Tibial nerve (tissue), 4 donors: ENCODE measurements at regions not wholly inside any gene's neighbourhood (a gene's known extent, or its start where the extent isn't known, plus 50 kb on each side); places are given as distances from the start of the nearest gene placed in this dataset.

ENCODE experiments used
- DNase-seq, 2 donors: peaks; one replicate each; pipeline ENCODE4 v3.0.0-alpha.2; 2019; ENCODE audit warnings: low spot score in 2 of 2
- H3K27ac ChIP-seq, 4 donors: fragments of 200-600 bp; sonication (generic) in 3 of 4; one replicate each; pipeline ENCODE4 v1.5.1; 2017 to 2019; ENCODE audit warnings: mild to moderate bottlenecking in 1 of 4
- H3K27me3 ChIP-seq, 2 donors: fragments of 200-600 bp; sonication (generic) in 1 of 2; one replicate each; pipeline versions ENCODE4 v1.5.1 to v1.6.0; 2017 to 2019
- H3K36me3 ChIP-seq, 3 donors: fragments of 200-600 bp; sonication (generic); one replicate each; pipeline ENCODE4 v1.5.1; 2018 to 2019
- H3K4me1 ChIP-seq, 4 donors: fragments of 200-600 bp; sonication (generic) in 3 of 4; one replicate each; pipeline ENCODE4 v1.5.1; 2017 to 2019
- H3K4me3 ChIP-seq, 4 donors: fragments of 200-600 bp; sonication (generic) in 3 of 4; one replicate each; pipeline ENCODE4 v1.5.1; 2017 to 2019; ENCODE audit warnings: mild to moderate bottlenecking in 1 of 4, moderate library complexity in 1 of 4
- H3K9me3 ChIP-seq, 4 donors: fragments of 200-600 bp; sonication (generic) in 3 of 4; one replicate each; pipeline ENCODE4 v1.5.1; 2017 to 2019
- CTCF ChIP-seq, 5 experiments: fragments of 200-600 bp in 3 of 5; fragments of 450-650 bp in 2 of 5; sonication (generic) in 3 of 5; IDR thresholded peaks; one replicate each; pipeline ENCODE4 v1.5.1; 2016 to 2019; ENCODE audit warnings: antibody characterized with exemption in 5 of 5, mild to moderate bottlenecking in 3 of 5, moderate library complexity in 2 of 5
- EP300 ChIP-seq, 2 donors: sonication (generic); formaldehyde crosslinking; IDR thresholded peaks; one replicate each; pipeline ENCODE4 v1.6.1; 2017; ENCODE audit warnings: antibody characterized with exemption in 2 of 2, mild to moderate bottlenecking in 1 of 2
- POLR2A ChIP-seq, 2 donors: fragments of 450-650 bp; IDR thresholded peaks; one replicate each; pipeline ENCODE4 v1.6.1; 2017; ENCODE audit warnings: antibody characterized with exemption in 2 of 2, mild to moderate bottlenecking in 2 of 2, moderate library complexity in 2 of 2
- WGBS, 2 donors: methylation state at CpG; one replicate each; pipeline ENCODE4 v1.1.5; 2018; 5-methylcytosine and 5-hydroxymethylcytosine counted together

GRCh38 chr13:39249982-39250381 lies 211.7 kb downstream of the NHLRC3 start:
- no peak for DNase-seq
- no peak overlapping the region for H3K27ac ChIP-seq
- 78 to 82% methylated on average over 9 of the region's 9 CpGs for WGBS, 2 donors

GRCh38 chr13:39250440-39250839 lies 212.2 kb downstream of the NHLRC3 start:
- 47 to 65% methylated on average over 3 of the region's 3 CpGs for WGBS, 2 donors

More at GRCh38 chr13:39249982-39250381, 211.7 kb downstream of the NHLRC3 start:
- TF ChIP-seq POLR2A (IDR thresholded peaks at IDR 0.05): no peak
- TF ChIP-seq EP300 (IDR thresholded peaks at IDR 0.05): no peak
- no peak for TF ChIP-seq CTCF (IDR thresholded peaks at IDR 0.05)
- H3K4me1 ChIP-seq: no peaks in the 10 kb centered on the region
- no peaks in the 10 kb centered on the region for H3K9me3 ChIP-seq
- H3K27me3 ChIP-seq: no peaks in the 10 kb centered on the region
- H3K4me3 ChIP-seq: no peak overlapping the region
- no peaks in the 10 kb centered on the region for H3K36me3 ChIP-seq

GRCh38 chr13:39251340-39251739 lies 213.1 kb downstream of the NHLRC3 start:
- H3K36me3 ChIP-seq: no peaks in the 10 kb centered on the region
- 95 to 96% methylated on average over 8 of the region's 8 CpGs for WGBS, 2 donors
- no peak for DNase-seq
- no peaks in the 10 kb centered on the region for H3K27me3 ChIP-seq
- no peak for TF ChIP-seq EP300 (IDR thresholded peaks at IDR 0.05)
- TF ChIP-seq CTCF (IDR thresholded peaks at IDR 0.05): no peak
- no peak for TF ChIP-seq POLR2A (IDR thresholded peaks at IDR 0.05)
- no peaks in the 10 kb centered on the region for H3K4me1 ChIP-seq
- no peaks in the 10 kb centered on the region for H3K9me3 ChIP-seq
- H3K4me3 ChIP-seq: no peak overlapping the region
- no peak overlapping the region for H3K27ac ChIP-seq

More at GRCh38 chr13:39250440-39250839, 212.2 kb downstream of the NHLRC3 start:
- no peaks in the 10 kb centered on the region for H3K27me3 ChIP-seq
- TF ChIP-seq EP300 (IDR thresholded peaks at IDR 0.05): no peak
- TF ChIP-seq CTCF (IDR thresholded peaks at IDR 0.05): no peak
- no peak for TF ChIP-seq POLR2A (IDR thresholded peaks at IDR 0.05)
- no peaks in the 10 kb centered on the region for H3K36me3 ChIP-seq
- no peak overlapping the region for H3K4me3 ChIP-seq
- H3K27ac ChIP-seq: no peak overlapping the region
- no peaks in the 10 kb centered on the region for H3K4me1 ChIP-seq
- H3K9me3 ChIP-seq: no peaks in the 10 kb centered on the region
- DNase-seq: no peak

- TF ChIP-seq POLR2A (IDR thresholded peaks at IDR 0.05): no peak
- TF ChIP-seq EP300 (IDR thresholded peaks at IDR 0.05): no peak
- no peak for TF ChIP-seq CTCF (IDR thresholded peaks at IDR 0.05)
- DNase-seq: no peak
- 22 to 24% methylated on average over 3 of the region's 3 CpGs for WGBS, 2 donors
- Histone ChIP-seq H3K4me3 (no peak overlapping the region), H3K27ac (no peak overlapping the region), H3K9me3 (no peaks in the 10 kb centered on the region), H3K4me1 (no peaks in the 10 kb centered on the region), H3K36me3 (no peaks in the 10 kb centered on the region), H3K27me3 (no peaks in the 10 kb centered on the region)
Observed at GRCh38 chr13:39253774-39254173, 215.5 kb downstream of the NHLRC3 start.

- TF ChIP-seq POLR2A (IDR thresholded peaks at IDR 0.05) (no peak), EP300 (IDR thresholded peaks at IDR 0.05) (no peak), CTCF (IDR thresholded peaks at IDR 0.05) (no peak)
- no peaks in the 10 kb centered on the region for H3K36me3 ChIP-seq
- H3K4me1 ChIP-seq: no peaks in the 10 kb centered on the region
- H3K27me3 ChIP-seq: no peaks in the 10 kb centered on the region
- H3K4me3 ChIP-seq: no peak overlapping the region
- 73 to 79% methylated on average over 5 of the region's 5 CpGs for WGBS, 2 donors
- no peak overlapping the region for H3K27ac ChIP-seq
- no peaks in the 10 kb centered on the region for H3K9me3 ChIP-seq
- DNase-seq: no peak
Observed at GRCh38 chr13:39254601-39255000, 216.3 kb downstream of the NHLRC3 start.
